K562 (cell line): ENCODE measurements at regions not wholly inside any gene's neighbourhood (a gene's known extent, or its start where the extent isn't known, plus 50 kb on each side); places are given as distances from the start of the nearest gene placed in this dataset.

Experiments
- ATAC-seq: fragments of 200-7000 bp; cut with Tn5 transposase; 3 replicates; pipeline ENCODE4 v1.9.1; 2020; ENCODE audit warnings: moderate library complexity
- BruUV-seq: library from RNA; stranded (reverse); fragments of 400-500 nt; replicated peaks from 2 replicates; lab custom pipeline; 2021; lab: Mats Ljungman, UMichigan
- CTCF ChIA-PET: fragments of 300-600 bp; formaldehyde crosslinking; extraction: SDS; loops from one replicate; lab custom pipeline; 2021; ENCODE audit warnings: low intra/inter-chr PET ratio; lab: Yijun Ruan, JAX
- POLR2A ChIA-PET: fragments of 300-600, 350-650 bp; sonication (Branson Sonifier 250); formaldehyde crosslinking; extraction: SDS; loops from one replicate; lab custom pipeline; 2021; ENCODE audit warnings: antibody characterized with exemption, inconsistent platforms; lab: Yijun Ruan, JAX
- DNase-seq, 4 experiments: peaks; one replicate each; pipeline versions ENCODE4 v3.0.0 to v3.0.0-alpha.2; 2011 to 2018; ENCODE audit warnings: low spot score in 3 of 4, mixed read lengths in 3 of 4; ENCODE audit errors: extremely low read depth in 1 of 4
- FAIRE-seq: peaks from 2 replicates; lab custom pipeline; 2011; peaks lifted over from hg19 to GRCh38; lab: Jason Lieb, UNC
- H2AFZ ChIP-seq: 2 replicates; pipeline ENCODE4 v1.6.0; 2011; ENCODE audit warnings: low read depth, low read length, control low read depth, inconsistent platforms
- H3K27ac ChIP-seq: fragments of 200-600 bp; 3 replicates; pipeline ENCODE4 v1.8.0; 2011; ENCODE audit warnings: low read depth, mild to moderate bottlenecking, control low read depth, inconsistent platforms, low read length, moderate library complexity, mixed read lengths; ENCODE audit errors: extremely low read depth
- H3K27me3 ChIP-seq, 2 experiments: fragments of 300-600 bp in 1 of 2; 2 replicates in 1 of 2; 3 replicates in 1 of 2; pipeline versions ENCODE4 v1.6.0 to v1.8.0; 2011; ENCODE audit warnings: inconsistent platforms in 2 of 2, low read length in 2 of 2, mild to moderate bottlenecking in 1 of 2, mixed read lengths in 1 of 2, moderate library complexity in 1 of 2; ENCODE audit not compliant: control insufficient read depth in 2 of 2, insufficient read depth in 2 of 2
- H3K36me3 ChIP-seq: fragments of 300-600 bp; 3 replicates; pipeline ENCODE4 v1.8.0; 2011; ENCODE audit warnings: mild to moderate bottlenecking, low read length, inconsistent platforms; ENCODE audit not compliant: control insufficient read depth, insufficient read depth
- H3K4me1 ChIP-seq, 2 experiments: fragments of 200-600 bp in 1 of 2; replicated peaks in 1 of 2; 2 replicates in 1 of 2; 3 replicates in 1 of 2; pipeline versions ENCODE4 v1.5.1 to v1.8.0; 2011; ENCODE audit warnings: inconsistent platforms in 2 of 2, low read length in 2 of 2, mild to moderate bottlenecking in 1 of 2, mixed read lengths in 1 of 2, moderate library complexity in 1 of 2; ENCODE audit not compliant: control insufficient read depth in 2 of 2, insufficient read depth in 2 of 2
- H3K4me2 ChIP-seq: 2 replicates; pipeline ENCODE4 v1.6.1; 2011; ENCODE audit warnings: low read length, control low read depth, inconsistent platforms, mixed read lengths; ENCODE audit not compliant: insufficient read depth
- H3K4me3 ChIP-seq: fragments of 200-600 bp; sonication (generic), shearing (Covaris generic); 2 replicates; pipeline ENCODE4 v1.5.1; 2016; ENCODE audit warnings: control low read depth, inconsistent platforms
- H3K79me2 ChIP-seq: fragments of 200-600 bp; 3 replicates; pipeline ENCODE4 v1.8.0; 2011; ENCODE audit warnings: low read length, inconsistent platforms; ENCODE audit not compliant: control insufficient read depth, insufficient read depth
- H3K9ac ChIP-seq, 2 experiments: 2 replicates each; pipeline versions ENCODE4 v1.6.0 to v1.6.1; 2011; ENCODE audit warnings: low read depth in 2 of 2, low read length in 2 of 2, control low read depth in 1 of 2, inconsistent platforms in 1 of 2, mild to moderate bottlenecking in 1 of 2, mixed read lengths in 1 of 2; ENCODE audit not compliant: insufficient read depth in 1 of 2
- H3K9me1 ChIP-seq: one replicate; pipeline ENCODE4 v1.6.0; 2011; ENCODE audit warnings: inconsistent platforms, mild to moderate bottlenecking, low read length, moderate library complexity; ENCODE audit not compliant: control insufficient read depth, insufficient read depth
- H3K9me3 ChIP-seq: replicated peaks from 2 replicates; pipeline ENCODE4 v1.5.1; 2011; ENCODE audit warnings: low read depth, low read length, inconsistent platforms; ENCODE audit not compliant: control insufficient read depth, insufficient read depth
- H4K20me1 ChIP-seq: replicated peaks from 2 replicates; pipeline ENCODE4 v1.6.1; 2011; ENCODE audit warnings: low read length, inconsistent platforms, mixed read lengths; ENCODE audit not compliant: control insufficient read depth, insufficient read depth
- TAF1 ChIP-seq: IDR thresholded peaks from 2 replicates; pipeline ENCODE4 v1.6.1; 2011; ENCODE audit warnings: mild to moderate bottlenecking, low read length, moderate library complexity; ENCODE audit not compliant: insufficient read depth, control insufficient read depth, severe bottlenecking; ENCODE audit errors: extremely low read depth
- ZNF12 ChIP-seq: sonication (generic); formaldehyde crosslinking; IDR thresholded peaks from 2 replicates; pipeline ENCODE4 v1.4.0; 2020; ENCODE audit warnings: mild to moderate bottlenecking, missing genetic modification reagents
- ZNF707 ChIP-seq: fragments of 250-450 bp; sonication (Bioruptor Pico); conservative IDR thresholded peaks from 2 replicates; pipeline ENCODE4 v1.8.0; 2022; ENCODE audit warnings: inconsistent platforms, mild to moderate bottlenecking, moderate library complexity
- WGBS: fragments of 100-300 bp; shearing (Covaris generic); methylation state at CpG from one replicate; pipeline ENCODE4 v1.1.6; 2016; ENCODE audit warnings: low coverage, mixed read lengths; ENCODE audit not compliant: insufficient coverage; ENCODE audit errors: missing lambda C conversion rate; 5-methylcytosine and 5-hydroxymethylcytosine counted together
- in situ Hi-C: fragments of 300-500 bp; cut with MboI; formaldehyde crosslinking; loops from 4 replicates; pipeline ENCODE4 v1.15.0; 2018; ENCODE audit warnings: inconsistent platforms, mixed read lengths
- intact Hi-C: fragments of 100-400 bp; cut with micrococcal nuclease; formaldehyde crosslinking; loops from 2 replicates; pipeline ENCODE4 v1.14.2; 2022
- TF ChIP-seq, protein P1 (sequence below): fragments of 150-350 bp; conservative IDR thresholded peaks from 2 replicates; pipeline ENCODE4 v1.6.1; 2014; ENCODE audit warnings: low read length
- TF ChIP-seq, protein P2 (sequence below): fragments of 250-450 bp; sonication (Bioruptor Pico); IDR thresholded peaks from 2 replicates; pipeline ENCODE4 v1.8.0; 2022; ENCODE audit warnings: moderate library complexity, mild to moderate bottlenecking, inconsistent platforms
- TF ChIP-seq, protein P3 (sequence below): sonication (generic); formaldehyde crosslinking; IDR thresholded peaks from 2 replicates; pipeline ENCODE4 v1.8.0; 2022; ENCODE audit warnings: mild to moderate bottlenecking, low read depth, missing genetic modification reagents
- TF ChIP-seq, protein P4 (sequence below): sonication (generic); formaldehyde crosslinking; IDR thresholded peaks from 2 replicates; pipeline ENCODE4 v1.8.1; 2023; ENCODE audit warnings: missing genetic modification reagents, mild to moderate bottlenecking, borderline replicate concordance

DNA sequence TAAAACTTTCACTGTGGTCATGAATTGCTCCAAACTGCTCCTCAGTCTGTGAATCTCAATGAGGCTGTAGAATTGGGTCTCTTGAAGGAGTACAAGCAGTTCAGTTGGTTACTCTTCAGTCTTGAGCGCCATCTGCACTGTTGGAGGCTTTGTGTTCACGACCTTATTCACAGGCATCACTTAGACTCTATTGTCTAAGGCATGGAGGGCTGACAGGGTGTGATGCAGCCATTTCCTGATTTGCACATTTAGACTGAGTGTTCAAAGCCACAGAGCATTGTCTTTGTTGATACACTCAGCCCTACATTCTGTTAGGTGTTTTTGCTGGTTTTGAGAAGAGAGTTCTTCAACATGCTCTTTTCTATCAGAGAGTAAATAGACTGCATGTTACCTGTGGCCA is 355.9 kb upstream of the RIOK2 start (continued):
- TF ChIP-seq, protein P1, sequence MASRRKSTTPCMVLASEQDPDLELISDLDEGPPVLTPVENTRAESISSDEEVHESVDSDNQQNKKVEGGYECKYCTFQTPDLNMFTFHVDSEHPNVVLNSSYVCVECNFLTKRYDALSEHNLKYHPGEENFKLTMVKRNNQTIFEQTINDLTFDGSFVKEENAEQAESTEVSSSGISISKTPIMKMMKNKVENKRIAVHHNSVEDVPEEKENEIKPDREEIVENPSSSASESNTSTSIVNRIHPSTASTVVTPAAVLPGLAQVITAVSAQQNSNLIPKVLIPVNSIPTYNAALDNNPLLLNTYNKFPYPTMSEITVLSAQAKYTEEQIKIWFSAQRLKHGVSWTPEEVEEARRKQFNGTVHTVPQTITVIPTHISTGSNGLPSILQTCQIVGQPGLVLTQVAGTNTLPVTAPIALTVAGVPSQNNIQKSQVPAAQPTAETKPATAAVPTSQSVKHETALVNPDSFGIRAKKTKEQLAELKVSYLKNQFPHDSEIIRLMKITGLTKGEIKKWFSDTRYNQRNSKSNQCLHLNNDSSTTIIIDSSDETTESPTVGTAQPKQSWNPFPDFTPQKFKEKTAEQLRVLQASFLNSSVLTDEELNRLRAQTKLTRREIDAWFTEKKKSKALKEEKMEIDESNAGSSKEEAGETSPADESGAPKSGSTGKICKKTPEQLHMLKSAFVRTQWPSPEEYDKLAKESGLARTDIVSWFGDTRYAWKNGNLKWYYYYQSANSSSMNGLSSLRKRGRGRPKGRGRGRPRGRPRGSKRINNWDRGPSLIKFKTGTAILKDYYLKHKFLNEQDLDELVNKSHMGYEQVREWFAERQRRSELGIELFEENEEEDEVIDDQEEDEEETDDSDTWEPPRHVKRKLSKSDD = no peak
- TF ChIP-seq ZNF707 (CRISPR knock-in tag) (no peak), TAF1 (no peak)

DNA sequence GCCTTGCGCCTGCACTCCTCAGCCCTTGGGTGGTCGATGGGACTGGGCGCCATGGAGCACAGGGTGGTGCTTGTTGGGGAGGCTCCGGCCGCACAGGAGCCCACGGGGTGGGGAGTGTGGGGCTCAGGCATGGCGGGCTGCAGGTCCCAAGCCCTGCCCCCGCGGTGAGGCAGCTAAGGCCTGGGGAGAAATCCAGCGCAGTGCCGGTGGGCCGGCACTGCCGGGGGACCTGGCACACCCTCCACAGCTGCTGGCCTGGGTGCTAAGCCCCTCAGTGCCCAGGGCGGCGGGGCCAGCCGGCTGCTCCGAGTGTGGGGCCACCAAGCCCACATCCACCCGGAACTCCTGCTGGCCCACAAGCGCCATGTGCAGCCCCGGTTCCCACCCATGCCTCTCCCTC is 358.8 kb upstream of the RIOK2 start:
- no peaks in the 10 kb centered on the region for H3K9me1 ChIP-seq
- H3K27me3 ChIP-seq = no peaks in the 10 kb centered on the region
- no peaks in the 10 kb centered on the region for H3K79me2 ChIP-seq
- BruUV-seq = no TSS peak
- no peaks in the 10 kb centered on the region for H3K9me3 ChIP-seq
- no peak for DNase-seq
- no peak overlapping the region for H3K27ac ChIP-seq
- no peaks in the 10 kb centered on the region for H3K36me3 ChIP-seq
- in situ Hi-C loops (no loop called here), intact Hi-C loops (no loop called here)
- POLR2A ChIA-PET = no interaction called here
- no peak overlapping the region for H3K4me3 ChIP-seq
- no peaks in the 10 kb centered on the region for H3K4me1 ChIP-seq
- no peak for ATAC-seq
- CTCF ChIA-PET = no interaction called here
- H3K4me2 ChIP-seq = no peak overlapping the region
- no peak overlapping the region for H2AFZ ChIP-seq
- H4K20me1 ChIP-seq = no peaks in the 10 kb centered on the region
- under 1% methylated on average over 19 of the region's 20 CpGs for WGBS
- H3K9ac ChIP-seq = no peak overlapping the region
- no peak for FAIRE-seq
- TF ChIP-seq, protein P2, sequence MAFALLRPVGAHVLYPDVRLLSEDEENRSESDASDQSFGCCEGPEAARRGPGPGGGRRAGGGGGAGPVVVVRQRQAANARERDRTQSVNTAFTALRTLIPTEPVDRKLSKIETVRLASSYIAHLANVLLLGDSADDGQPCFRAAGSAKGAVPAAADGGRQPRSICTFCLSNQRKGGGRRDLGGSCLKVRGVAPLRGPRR = no peak
- TF ChIP-seq, protein P3, sequence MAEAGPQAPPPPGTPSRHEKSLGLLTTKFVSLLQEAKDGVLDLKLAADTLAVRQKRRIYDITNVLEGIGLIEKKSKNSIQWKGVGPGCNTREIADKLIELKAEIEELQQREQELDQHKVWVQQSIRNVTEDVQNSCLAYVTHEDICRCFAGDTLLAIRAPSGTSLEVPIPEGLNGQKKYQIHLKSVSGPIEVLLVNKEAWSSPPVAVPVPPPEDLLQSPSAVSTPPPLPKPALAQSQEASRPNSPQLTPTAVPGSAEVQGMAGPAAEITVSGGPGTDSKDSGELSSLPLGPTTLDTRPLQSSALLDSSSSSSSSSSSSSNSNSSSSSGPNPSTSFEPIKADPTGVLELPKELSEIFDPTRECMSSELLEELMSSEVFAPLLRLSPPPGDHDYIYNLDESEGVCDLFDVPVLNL (CRISPR knock-in tag) = no peak
- no peak for TF ChIP-seq ZNF12 (CRISPR knock-in tag)
- TF ChIP-seq, protein P4, sequence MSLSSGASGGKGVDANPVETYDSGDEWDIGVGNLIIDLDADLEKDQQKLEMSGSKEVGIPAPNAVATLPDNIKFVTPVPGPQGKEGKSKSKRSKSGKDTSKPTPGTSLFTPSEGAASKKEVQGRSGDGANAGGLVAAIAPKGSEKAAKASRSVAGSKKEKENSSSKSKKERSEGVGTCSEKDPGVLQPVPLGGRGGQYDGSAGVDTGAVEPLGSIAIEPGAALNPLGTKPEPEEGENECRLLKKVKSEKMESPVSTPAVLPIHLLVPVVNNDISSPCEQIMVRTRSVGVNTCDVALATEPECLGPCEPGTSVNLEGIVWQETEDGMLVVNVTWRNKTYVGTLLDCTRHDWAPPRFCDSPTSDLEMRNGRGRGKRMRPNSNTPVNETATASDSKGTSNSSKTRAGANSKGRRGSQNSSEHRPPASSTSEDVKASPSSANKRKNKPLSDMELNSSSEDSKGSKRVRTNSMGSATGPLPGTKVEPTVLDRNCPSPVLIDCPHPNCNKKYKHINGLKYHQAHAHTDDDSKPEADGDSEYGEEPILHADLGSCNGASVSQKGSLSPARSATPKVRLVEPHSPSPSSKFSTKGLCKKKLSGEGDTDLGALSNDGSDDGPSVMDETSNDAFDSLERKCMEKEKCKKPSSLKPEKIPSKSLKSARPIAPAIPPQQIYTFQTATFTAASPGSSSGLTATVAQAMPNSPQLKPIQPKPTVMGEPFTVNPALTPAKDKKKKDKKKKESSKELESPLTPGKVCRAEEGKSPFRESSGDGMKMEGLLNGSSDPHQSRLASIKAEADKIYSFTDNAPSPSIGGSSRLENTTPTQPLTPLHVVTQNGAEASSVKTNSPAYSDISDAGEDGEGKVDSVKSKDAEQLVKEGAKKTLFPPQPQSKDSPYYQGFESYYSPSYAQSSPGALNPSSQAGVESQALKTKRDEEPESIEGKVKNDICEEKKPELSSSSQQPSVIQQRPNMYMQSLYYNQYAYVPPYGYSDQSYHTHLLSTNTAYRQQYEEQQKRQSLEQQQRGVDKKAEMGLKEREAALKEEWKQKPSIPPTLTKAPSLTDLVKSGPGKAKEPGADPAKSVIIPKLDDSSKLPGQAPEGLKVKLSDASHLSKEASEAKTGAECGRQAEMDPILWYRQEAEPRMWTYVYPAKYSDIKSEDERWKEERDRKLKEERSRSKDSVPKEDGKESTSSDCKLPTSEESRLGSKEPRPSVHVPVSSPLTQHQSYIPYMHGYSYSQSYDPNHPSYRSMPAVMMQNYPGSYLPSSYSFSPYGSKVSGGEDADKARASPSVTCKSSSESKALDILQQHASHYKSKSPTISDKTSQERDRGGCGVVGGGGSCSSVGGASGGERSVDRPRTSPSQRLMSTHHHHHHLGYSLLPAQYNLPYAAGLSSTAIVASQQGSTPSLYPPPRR (CRISPR knock-in tag) = no peak
